Fibroblast of villous mesenchyme (primary cell): ENCODE measurements at regions not wholly inside any gene's neighbourhood (a gene's known extent, or its start where the extent isn't known, plus 50 kb on each side); places are given as distances from the start of the nearest gene placed in this dataset.

Experiments
- DNase-seq: peaks from one replicate; pipeline ENCODE4 v3.0.0-alpha.2; 2010; ENCODE audit warnings: low read depth
- H3K4me3 ChIP-seq: 2 replicates; pipeline ENCODE4 v1.5.1; 2011; ENCODE audit warnings: low read depth, mild to moderate bottlenecking, low read length
- TF ChIP-seq, protein P1 (sequence below): IDR thresholded peaks from 2 replicates; pipeline ENCODE4 v1.5.1; 2012; ENCODE audit warnings: low read depth, mild to moderate bottlenecking, low read length; ENCODE audit not compliant: insufficient read depth

- DNase-seq: peak; percentile 78
- TF ChIP-seq, protein P1, sequence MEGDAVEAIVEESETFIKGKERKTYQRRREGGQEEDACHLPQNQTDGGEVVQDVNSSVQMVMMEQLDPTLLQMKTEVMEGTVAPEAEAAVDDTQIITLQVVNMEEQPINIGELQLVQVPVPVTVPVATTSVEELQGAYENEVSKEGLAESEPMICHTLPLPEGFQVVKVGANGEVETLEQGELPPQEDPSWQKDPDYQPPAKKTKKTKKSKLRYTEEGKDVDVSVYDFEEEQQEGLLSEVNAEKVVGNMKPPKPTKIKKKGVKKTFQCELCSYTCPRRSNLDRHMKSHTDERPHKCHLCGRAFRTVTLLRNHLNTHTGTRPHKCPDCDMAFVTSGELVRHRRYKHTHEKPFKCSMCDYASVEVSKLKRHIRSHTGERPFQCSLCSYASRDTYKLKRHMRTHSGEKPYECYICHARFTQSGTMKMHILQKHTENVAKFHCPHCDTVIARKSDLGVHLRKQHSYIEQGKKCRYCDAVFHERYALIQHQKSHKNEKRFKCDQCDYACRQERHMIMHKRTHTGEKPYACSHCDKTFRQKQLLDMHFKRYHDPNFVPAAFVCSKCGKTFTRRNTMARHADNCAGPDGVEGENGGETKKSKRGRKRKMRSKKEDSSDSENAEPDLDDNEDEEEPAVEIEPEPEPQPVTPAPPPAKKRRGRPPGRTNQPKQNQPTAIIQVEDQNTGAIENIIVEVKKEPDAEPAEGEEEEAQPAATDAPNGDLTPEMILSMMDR: no peak
Observed at GRCh38 chr4:19711871-19712270, 539.8 kb upstream of the SLIT2 start.

GRCh38 chr4:19707876-19708275 lies 543.8 kb upstream of the SLIT2 start:
- TF ChIP-seq, protein P1: no peak
- H3K4me3 ChIP-seq: no peak overlapping the region
- DNase-seq: no peak

More at GRCh38 chr4:19711871-19712270, 539.8 kb upstream of the SLIT2 start:
- H3K4me3 ChIP-seq: no peak overlapping the region

- no peak for DNase-seq
- H3K4me3 ChIP-seq: no peak overlapping the region
- TF ChIP-seq, protein P1: no peak
Observed at GRCh38 chr4:19703391-19703790, 548.3 kb upstream of the SLIT2 start.

- H3K4me3 ChIP-seq: no peak overlapping the region
- DNase-seq: no peak
- TF ChIP-seq, protein P1: no peak
Observed at GRCh38 chr4:19700992-19701391, 550.7 kb upstream of the SLIT2 start.

- TF ChIP-seq, protein P1: no peak
- H3K4me3 ChIP-seq: no peak overlapping the region
- DNase-seq: no peak
Observed at GRCh38 chr4:19698961-19699360, 552.7 kb upstream of the SLIT2 start.

DNA sequence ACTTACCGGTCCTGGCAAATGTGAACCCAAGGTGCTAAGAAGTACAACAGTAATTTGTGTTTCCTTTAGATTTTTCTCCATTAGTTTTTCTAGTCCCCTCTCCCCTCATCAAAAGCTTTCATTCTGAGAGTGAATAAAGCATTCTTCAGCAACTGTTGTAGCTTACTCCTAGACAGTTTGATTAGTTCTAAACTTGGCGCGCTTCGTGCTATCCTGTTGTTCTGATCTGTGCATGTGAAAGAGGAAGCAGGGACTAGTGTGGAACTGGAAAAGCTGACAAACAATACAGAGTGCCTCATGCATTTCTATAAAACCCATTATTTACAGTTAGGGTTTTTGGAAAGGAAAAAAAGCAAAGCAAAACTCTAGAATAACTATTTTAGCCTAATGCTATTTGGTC lies 556.9 kb upstream of the SLIT2 start:
- no peak for DNase-seq
- TF ChIP-seq, protein P1: no peak

GRCh38 chr4:19693936-19694570 lies 557.7 kb upstream of the SLIT2 start:
- TF ChIP-seq, protein P1: no peak
- peak; percentile 39 for DNase-seq
- no peak overlapping the region for H3K4me3 ChIP-seq

More for the DNA sequence above, 556.9 kb upstream of the SLIT2 start:
- no peak overlapping the region for H3K4me3 ChIP-seq
